Panc1 (cell line): ENCODE measurements at regions not wholly inside any gene's neighbourhood (a gene's known extent, or its start where the extent isn't known, plus 50 kb on each side); places are given as distances from the start of the nearest gene placed in this dataset.

ENCODE experiments used
- POLR2AphosphoS5 ChIP-seq: IDR thresholded peaks from 2 replicates; pipeline ENCODE4 v1.6.1; 2012; ENCODE audit warnings: mild to moderate bottlenecking, low read depth, low read length, moderate library complexity
- SIN3A ChIP-seq: IDR thresholded peaks from 2 replicates; pipeline ENCODE4 v1.6.1; 2012; ENCODE audit warnings: low read depth, mild to moderate bottlenecking, low read length, moderate library complexity, borderline replicate concordance; ENCODE audit not compliant: insufficient read depth
- TCF7L2 ChIP-seq: IDR thresholded peaks from 2 replicates; pipeline ENCODE4 v1.6.1; 2011; ENCODE audit warnings: mild to moderate bottlenecking, low read depth, low read length, inconsistent platforms
- TF ChIP-seq, protein P1 (sequence below): fragments of 450-650 bp; IDR thresholded peaks from 2 replicates; pipeline ENCODE4 v1.5.1; 2017; ENCODE audit warnings: mild to moderate bottlenecking
- TF ChIP-seq, protein P2 (sequence below), 2 experiments: IDR thresholded peaks; 2 replicates each; pipeline ENCODE4 v1.6.1; 2011 to 2012; ENCODE audit warnings: low read depth in 2 of 2, control low read depth in 1 of 2, low read length in 1 of 2, mild to moderate bottlenecking in 1 of 2, moderate library complexity in 1 of 2; ENCODE audit not compliant: insufficient read depth in 1 of 2

DNA sequence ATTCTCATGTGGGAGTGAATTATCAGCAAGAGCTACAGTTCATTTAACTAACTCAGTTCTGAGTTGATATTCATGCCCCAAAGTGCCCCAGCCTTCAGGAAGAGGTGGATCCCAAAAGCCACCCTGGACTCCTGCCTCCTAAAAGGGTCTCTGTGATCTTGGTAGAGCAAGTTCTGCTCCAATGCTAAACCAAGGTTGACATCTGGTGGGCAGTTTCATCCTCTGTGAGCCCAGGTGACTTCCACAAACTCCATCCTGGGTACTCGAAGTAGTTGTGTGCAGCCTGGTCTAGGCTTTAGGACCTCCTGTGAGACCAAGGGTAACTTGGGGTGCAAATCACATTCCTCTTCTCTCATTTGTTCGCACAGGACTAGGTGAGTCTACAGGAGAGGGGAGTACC lies 816.8 kb downstream of the MTRR start:
- TF ChIP-seq, protein P1, sequence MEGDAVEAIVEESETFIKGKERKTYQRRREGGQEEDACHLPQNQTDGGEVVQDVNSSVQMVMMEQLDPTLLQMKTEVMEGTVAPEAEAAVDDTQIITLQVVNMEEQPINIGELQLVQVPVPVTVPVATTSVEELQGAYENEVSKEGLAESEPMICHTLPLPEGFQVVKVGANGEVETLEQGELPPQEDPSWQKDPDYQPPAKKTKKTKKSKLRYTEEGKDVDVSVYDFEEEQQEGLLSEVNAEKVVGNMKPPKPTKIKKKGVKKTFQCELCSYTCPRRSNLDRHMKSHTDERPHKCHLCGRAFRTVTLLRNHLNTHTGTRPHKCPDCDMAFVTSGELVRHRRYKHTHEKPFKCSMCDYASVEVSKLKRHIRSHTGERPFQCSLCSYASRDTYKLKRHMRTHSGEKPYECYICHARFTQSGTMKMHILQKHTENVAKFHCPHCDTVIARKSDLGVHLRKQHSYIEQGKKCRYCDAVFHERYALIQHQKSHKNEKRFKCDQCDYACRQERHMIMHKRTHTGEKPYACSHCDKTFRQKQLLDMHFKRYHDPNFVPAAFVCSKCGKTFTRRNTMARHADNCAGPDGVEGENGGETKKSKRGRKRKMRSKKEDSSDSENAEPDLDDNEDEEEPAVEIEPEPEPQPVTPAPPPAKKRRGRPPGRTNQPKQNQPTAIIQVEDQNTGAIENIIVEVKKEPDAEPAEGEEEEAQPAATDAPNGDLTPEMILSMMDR = no peak
- TF ChIP-seq SIN3A (no peak), POLR2AphosphoS5 (no peak), TCF7L2 (no peak)
- TF ChIP-seq, protein P2, sequence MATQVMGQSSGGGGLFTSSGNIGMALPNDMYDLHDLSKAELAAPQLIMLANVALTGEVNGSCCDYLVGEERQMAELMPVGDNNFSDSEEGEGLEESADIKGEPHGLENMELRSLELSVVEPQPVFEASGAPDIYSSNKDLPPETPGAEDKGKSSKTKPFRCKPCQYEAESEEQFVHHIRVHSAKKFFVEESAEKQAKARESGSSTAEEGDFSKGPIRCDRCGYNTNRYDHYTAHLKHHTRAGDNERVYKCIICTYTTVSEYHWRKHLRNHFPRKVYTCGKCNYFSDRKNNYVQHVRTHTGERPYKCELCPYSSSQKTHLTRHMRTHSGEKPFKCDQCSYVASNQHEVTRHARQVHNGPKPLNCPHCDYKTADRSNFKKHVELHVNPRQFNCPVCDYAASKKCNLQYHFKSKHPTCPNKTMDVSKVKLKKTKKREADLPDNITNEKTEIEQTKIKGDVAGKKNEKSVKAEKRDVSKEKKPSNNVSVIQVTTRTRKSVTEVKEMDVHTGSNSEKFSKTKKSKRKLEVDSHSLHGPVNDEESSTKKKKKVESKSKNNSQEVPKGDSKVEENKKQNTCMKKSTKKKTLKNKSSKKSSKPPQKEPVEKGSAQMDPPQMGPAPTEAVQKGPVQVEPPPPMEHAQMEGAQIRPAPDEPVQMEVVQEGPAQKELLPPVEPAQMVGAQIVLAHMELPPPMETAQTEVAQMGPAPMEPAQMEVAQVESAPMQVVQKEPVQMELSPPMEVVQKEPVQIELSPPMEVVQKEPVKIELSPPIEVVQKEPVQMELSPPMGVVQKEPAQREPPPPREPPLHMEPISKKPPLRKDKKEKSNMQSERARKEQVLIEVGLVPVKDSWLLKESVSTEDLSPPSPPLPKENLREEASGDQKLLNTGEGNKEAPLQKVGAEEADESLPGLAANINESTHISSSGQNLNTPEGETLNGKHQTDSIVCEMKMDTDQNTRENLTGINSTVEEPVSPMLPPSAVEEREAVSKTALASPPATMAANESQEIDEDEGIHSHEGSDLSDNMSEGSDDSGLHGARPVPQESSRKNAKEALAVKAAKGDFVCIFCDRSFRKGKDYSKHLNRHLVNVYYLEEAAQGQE (IDR thresholded peaks at IDR 0.05; ENCODE audit: insufficient read depth in 1 of 2, low read depth in 2 of 2, low read length in 1 of 2) = no peak
